NCI-H2196 (cell line): ENCODE measurements at regions not wholly inside any gene's neighbourhood (a gene's known extent, or its start where the extent isn't known, plus 50 kb on each side); places are given as distances from the start of the nearest gene placed in this dataset.

ENCODE experiments used
- DNase-seq: peaks from one replicate; lab custom pipeline; 2025; ENCODE audit not compliant: unreplicated experiment; lab: John Stamatoyannopoulos, UW

GRCh38 chr9:129368444-129368978 is 190.4 kb upstream of the IER5L start:
- no peak for DNase-seq

GRCh38 chr9:129367287-129367686 is 189.2 kb upstream of the IER5L start:
- no peak for DNase-seq

GRCh38 chr9:129365196-129365595 is 187.1 kb upstream of the IER5L start:
- DNase-seq = no peak

GRCh38 chr9:129363216-129363873 is 185.3 kb upstream of the IER5L start:
- DNase-seq = no peak

GRCh38 chr9:129362287-129363000 is 184.4 kb upstream of the IER5L start:
- no peak for DNase-seq

DNA sequence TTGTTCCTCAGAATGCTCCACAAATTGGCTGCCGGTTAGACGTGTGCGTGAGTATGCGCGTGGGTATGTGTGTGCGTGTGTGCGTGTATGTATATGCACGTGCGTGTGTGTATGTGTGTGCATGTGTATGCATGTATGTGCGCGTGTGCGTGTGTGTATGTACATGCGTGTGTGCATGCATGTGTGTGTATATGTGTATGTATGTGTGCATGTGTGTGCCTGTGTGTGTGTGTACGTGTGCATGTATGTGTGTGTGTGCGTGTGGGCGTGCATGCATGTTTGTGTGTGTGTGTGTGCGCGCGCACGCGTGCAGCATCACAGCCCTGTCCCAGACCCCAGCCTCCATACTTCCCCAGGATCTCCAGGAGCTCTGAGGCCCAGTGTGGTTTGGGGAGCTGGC is 183.1 kb upstream of the IER5L start:
- no peak for DNase-seq

DNA sequence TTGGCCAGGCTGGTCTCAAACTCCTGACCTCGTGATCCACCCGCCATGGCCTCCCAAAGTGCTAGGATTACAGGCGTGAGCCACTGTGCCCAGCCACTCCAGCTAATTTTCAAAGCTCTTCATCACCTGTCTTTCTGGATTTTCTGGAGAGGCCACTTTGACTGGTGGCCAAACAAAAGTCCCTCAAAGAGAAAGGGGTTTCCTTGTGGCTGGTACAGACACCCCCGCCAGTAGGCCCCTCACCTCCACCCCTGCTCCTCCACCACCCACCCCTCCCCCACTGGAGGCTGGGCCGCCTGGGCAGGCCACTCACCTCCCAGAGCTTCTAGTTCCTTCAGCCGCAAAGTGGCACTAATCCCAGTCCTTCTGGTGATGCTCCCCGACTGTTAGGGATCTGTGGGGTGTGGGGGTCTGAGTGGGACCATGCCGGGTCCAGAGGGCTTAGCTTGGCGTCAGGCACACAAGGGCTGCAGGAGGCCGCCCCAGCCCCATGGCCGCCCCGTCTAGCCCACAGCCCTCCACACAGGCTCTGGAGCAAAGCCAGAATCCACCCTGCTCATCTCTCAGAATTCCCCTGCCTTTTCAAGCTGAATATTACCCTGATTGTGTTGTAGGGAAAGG is 182.0 kb upstream of the IER5L start:
- no peak for DNase-seq

DNA sequence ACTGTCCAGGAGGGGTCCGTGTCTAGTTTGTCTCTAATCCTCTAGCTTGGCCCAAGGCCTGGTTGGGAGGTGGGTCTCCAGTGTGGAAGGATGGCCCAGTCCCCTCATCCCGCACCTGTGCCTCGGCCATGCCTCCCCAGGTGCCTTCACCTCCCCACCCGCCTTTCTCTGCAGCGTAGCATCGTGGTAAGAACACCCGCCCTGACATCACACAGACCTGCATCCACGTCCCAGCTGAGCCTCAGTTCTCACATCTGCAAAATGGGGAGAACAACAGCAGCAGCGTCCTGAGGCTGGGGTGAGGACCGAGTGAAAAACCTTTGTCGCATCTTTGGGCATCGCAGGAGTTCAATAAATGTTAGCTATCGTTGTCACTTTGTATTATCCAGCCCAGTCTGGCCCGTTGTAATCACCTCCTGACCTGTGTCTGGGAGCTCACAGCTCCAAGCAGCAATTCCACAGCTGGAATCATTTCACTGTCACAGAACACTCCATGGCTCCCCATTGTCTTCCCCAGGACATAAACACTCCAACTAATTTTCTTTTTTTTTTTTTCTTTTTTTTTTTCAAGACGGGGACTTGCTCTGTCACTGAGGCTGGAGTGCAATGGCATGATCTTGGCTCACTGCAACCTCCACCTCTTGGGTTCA is 181.2 kb upstream of the IER5L start:
- no peak for DNase-seq

- no peak for DNase-seq
Measured at GRCh38 chr9:129358621-129359154, 180.6 kb upstream of the IER5L start.

- DNase-seq = no peak
Measured at GRCh38 chr9:129357773-129358245, 179.7 kb upstream of the IER5L start.

- no peak for DNase-seq
Measured at GRCh38 chr9:129356871-129357772, 179.1 kb upstream of the IER5L start.

DNA sequence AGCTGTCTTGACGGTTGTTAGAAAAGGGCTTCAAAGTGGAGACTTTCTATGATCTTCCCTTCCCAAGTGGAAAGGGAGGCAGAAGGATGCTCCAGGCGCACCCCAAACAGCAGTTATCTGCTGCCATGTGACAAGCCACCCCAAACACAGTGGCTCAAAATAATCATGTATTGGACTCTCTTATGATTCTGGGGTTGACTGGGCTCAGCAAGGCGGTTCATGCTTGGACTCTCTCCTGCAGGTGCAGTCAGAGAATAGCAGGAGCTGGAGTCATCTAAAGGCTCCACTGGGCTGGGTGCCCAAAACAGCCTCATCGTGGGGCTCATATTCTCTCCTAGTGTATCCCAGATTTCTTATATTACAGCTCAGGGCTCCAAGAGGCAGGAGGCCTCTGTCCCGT is 177.6 kb upstream of the IER5L start:
- no peak for DNase-seq

DNA sequence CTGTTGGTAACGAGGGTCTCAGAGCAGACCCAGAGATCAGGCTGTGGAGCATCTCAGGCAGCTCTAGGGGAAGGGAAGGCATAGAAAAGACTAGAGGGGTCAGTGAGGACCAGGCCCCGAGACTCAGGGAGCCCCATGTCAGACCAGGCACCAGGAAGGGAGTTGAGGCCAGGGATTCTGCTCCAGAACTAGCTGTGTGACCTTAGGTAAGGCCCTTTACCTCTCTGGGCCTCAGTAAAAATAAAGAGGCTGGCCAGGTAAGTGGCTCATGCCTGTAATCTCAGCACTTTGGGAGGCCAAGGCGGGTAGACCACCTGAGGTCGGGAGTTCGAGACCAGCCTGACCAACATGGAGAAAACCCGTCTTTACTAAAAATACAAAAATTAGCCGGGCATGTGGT is 176.4 kb upstream of the IER5L start:
- no peak for DNase-seq

DNA sequence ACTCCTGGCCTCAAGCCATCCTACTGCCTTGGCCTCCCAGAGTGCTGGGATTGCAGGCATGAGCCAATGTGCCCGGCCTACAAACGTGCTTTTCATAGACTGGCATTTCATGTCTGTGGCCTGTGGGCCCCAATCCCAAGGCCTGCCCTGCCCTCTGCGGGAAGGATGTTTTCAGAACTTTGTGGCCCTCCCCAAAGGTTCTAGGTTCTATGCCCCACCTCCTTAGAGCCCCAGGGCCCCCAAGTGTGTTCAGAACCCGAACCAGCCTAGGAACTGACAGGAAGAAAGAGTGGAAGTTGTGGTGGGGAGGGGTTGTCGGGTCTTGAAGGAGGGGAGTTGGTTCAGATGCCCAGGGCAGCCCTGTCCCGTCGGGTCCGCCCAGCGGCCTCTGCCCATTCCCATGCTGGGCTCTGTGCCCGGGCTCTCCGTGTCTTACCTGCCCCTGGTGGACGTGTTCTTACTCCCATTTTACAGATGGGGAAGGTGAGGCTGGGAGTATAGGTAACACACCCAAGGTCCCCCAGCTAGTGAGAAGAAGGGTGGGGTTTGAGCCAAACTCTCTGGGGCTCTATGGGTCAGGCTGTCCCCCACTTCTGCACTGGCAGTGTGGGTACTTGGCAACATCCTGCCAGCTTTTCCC is 175.8 kb upstream of the IER5L start:
- DNase-seq = no peak

GRCh38 chr9:129352146-129352865 is 174.2 kb upstream of the IER5L start:
- DNase-seq = no peak

DNA sequence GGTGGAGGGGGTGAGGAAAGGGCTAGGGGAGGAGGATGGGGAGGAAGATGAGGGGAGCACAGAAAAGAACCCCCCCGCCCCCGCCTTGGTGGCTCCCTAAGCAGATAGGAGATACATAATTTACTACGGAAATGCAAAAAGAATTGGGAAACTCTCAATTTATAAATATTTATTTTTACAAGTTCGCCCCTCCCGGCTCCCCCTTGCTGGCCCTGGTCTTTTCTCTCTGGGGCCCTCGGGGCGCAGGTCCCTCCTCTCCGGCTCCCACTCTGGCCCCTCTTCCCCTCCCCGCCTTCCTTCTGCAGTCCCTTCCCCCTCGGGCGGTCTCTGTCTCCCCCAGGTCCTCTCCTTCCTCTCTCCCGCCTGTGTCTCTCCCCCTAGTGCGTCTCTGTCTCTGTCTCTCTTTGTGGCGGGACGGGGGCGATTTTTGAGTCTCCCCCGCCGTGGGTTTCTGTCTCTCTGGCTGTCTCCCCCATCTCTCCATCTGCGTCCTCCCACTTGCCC is 173.6 kb upstream of the IER5L start:
- DNase-seq = no peak

- no peak for DNase-seq
Measured at GRCh38 chr9:129351058-129351641, 173.1 kb upstream of the IER5L start.

- no peak for DNase-seq
Measured at GRCh38 chr9:129350143-129350935, 172.3 kb upstream of the IER5L start.
